Umbilical cord (tissue), 1 donor: ENCODE measurements at regions not wholly inside any gene's neighbourhood (a gene's known extent, or its start where the extent isn't known, plus 50 kb on each side); places are given as distances from the start of the nearest gene placed in this dataset.

Experiments
- DNase-seq: peaks from one replicate; pipeline ENCODE4 v3.0.0-alpha.2; 2015; ENCODE audit warnings: low spot score

DNA sequence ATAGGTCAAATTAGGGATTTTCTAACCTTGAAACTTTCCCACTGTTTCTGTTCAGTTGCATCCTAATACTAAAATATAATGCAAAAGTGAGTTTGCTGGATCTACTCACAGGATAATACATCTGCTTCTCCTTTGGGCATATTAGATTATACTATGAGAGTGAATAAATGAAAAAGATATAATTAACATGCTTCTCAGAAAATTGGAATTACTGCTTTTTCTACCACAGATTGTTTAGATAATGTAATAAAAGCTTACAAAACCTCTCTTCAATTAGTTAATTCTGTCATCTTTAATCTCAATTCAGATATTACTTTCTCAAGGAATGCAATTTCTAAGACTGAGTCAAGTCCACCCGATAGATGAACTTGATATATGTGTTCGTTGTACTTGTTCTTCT is 1077.2 kb upstream of the CDH2 start:
- DNase-seq: no peak

- no peak for DNase-seq
These were observed 1074.8 kb upstream of the CDH2 start for GRCh38 chr18:29251681-29252080.

DNA sequence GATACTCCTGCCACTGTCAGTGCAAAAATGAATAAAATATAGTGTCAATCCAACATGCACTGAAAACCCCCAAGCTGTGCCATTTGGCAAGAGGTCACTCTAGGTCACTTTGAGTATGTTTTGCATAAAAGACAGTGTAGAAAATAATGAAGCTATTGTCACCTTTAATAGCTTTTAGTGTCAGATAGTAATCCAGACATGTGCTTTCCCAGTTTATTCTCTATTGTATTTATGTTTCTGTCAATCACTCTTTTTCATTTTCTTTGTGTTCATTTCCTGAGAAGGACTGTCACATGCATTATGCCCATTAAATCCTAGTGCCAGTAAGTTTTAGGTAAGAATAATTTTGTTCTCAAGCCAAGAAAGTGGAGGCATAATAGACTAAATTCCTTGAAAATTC is 1073.9 kb upstream of the CDH2 start:
- DNase-seq: no peak

GRCh38 chr18:29250259-29250658 is 1073.3 kb upstream of the CDH2 start:
- no peak for DNase-seq

DNA sequence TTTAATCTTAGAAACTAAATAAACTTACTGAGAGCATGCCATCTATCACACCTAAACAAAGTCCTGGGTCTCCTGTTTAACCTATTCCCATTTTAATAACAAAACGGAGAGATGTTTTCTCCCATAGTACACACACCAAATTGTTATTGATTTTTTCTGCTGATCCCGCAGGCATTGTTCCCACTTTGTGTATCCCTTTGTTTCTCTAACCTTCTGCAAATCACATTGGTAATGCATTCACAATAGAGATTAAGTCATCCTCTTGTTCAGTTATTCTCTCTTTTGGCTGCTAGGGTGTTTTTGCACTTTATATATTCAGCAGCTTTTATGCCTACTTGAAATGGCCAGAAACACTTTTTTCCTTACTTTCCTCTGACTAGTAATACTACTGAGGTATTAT is 1071.9 kb upstream of the CDH2 start:
- DNase-seq: no peak

DNA sequence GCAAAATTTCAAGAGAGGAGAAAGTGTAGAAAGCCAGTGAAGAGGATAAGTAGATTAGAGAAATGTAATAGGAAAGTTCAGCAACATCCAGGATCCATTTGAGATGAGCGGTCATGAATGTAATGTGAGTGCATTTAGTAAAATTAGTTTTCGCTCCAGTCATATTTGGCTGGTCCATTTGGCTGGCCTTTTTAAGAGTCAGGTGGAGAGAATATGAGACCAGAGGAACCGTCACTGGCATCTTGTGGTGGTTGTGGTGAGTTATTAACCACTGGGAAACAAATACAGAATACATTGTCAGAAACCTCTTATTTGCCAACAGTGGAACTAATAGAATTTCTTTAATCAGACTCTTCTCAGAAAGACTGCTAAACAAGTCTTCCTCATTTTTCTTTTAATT is 1064.3 kb upstream of the CDH2 start:
- no peak for DNase-seq

- no peak for DNase-seq
These were observed 1057.8 kb upstream of the CDH2 start for GRCh38 chr18:29234751-29235150.

- DNase-seq: no peak
These were observed 1049.3 kb upstream of the CDH2 start for GRCh38 chr18:29226213-29226612.

DNA sequence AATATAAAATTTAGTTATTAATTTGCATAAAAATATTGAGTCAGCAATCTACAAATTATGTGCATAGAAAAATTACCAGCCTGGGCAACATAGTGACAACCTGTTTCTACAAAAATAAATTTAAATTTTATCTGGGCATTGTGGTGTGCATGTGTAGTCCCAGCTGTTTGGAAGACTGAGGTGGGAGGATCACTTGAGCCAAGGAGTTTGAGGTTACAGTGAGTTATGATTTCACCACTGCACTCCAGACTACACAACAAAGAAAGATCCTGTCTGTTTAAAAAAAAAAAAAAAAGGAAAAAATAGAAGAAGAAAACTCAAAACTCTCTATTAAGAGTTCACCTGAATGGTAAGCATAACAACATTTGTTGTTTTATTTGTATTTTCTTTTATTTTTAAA is 1048.4 kb upstream of the CDH2 start:
- DNase-seq: no peak

DNA sequence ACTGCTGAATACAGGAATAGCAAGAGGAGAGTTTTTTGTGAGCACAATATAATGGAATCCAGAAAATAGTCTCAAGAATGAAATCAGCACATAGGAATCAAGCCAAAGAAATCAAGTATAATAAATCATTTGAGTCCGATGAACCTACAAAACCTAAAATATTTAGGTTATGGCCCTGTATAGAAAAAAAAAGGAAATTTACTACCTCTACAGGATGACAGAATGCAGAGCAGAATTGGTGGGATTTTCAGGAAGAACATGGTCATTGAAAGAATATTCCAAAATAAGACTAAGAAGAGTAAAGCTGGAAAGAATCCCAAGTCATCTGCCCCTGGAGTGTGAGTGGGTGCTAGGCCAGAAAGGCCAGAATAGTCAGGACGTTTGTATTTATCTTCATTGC is 1041.2 kb upstream of the CDH2 start:
- no peak for DNase-seq

- DNase-seq: no peak
These were observed 1040.4 kb upstream of the CDH2 start for GRCh38 chr18:29217124-29217915.

- no peak for DNase-seq
These were observed 1021.9 kb upstream of the CDH2 start for GRCh38 chr18:29198834-29199233.

DNA sequence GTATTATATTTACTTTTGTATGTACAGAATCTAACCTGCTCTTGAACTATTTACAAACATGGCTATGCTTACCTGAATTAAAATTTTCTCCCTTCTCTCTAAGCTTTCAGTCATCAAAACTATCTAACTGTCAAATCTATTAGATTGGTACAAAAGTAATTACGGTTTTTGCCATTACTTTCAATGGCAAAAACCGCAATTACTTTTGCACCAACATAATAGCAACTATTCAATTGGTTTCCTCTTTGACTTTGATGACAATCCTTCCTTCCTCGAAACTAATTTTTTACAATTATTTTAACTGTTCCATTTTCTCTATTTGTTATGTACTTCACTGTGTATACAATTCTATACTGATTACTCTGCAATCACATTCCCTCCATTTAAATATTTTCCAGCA is 1019.4 kb upstream of the CDH2 start:
- no peak for DNase-seq

- no peak for DNase-seq
These were observed 1014.3 kb upstream of the CDH2 start for GRCh38 chr18:29191263-29191662.

DNA sequence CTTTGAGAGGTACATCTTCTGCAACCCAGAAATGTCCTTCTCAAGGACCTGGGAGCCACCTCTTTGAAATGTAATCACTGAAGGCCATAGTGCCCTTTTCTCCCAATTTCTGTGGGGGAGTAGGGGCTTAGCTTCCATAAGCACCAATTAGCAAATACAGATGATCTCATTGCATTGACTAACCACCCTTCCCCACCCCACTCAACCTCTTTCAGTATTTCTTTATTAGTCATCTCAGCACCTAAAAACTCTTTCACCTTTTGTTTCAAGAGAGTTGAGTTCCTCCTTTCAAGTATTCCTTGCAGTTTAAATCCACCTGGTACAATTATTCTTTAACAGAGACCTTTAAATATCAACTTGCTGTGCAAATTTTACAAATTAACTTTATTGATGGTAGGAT is 1011.8 kb upstream of the CDH2 start:
- no peak for DNase-seq

DNA sequence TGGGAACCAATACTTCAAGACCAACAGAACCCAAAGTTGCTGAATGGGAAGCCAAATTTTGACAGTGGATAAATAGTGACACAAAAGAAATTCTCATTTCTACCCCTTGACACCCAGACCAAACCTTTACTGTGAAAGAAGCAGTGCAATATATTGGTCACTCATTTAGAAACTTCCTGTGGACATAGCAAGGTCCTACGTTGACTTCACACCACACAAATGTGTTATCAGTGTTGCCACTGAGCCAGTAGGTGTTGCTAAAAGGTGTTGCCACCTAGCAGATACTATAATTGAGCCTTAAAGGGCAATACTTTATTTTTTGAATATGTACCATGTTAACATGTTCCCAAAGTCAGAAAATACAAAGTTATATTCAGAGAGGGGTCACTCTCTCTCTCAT is 1008.9 kb upstream of the CDH2 start:
- no peak for DNase-seq

GRCh38 chr18:29184654-29185053 is 1007.7 kb upstream of the CDH2 start:
- no peak for DNase-seq

DNA sequence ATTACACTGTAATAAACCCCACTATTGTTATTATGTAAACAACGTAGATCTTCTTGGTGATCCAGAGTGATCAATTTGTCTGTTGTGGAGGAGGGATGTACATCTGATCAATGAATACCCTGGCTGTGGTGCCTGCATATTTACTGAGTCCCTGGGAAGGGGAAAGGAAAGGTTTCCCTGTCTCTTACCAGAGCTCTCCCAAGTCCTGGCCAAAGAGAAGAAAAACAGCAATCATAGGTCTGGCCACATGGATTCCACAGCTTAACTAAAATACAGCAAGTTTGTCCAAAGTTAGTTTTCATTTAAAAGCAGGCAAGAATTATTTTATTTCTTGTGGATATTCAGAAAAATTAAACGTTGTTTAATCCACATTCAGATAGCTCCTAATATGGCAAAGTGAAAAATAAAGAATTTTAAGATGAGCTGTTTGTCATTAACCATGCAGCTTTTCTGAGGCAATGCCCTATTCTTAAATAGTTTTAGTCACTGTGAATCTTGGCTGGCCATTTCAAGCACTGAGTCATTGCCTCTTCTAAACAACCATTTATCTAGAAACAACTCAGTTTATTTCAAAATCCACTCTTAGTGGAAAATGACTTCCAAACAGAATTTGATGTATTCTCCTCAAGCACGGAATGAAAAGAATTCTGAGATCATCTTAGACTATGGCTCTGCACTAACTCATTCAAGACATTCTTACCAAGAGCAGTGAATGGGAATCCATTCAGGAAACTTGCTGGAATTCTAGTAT is 1004.4 kb upstream of the CDH2 start:
- peak; percentile 90 for DNase-seq

- DNase-seq: no peak
These were observed 999.8 kb upstream of the CDH2 start for GRCh38 chr18:29176681-29177080.

DNA sequence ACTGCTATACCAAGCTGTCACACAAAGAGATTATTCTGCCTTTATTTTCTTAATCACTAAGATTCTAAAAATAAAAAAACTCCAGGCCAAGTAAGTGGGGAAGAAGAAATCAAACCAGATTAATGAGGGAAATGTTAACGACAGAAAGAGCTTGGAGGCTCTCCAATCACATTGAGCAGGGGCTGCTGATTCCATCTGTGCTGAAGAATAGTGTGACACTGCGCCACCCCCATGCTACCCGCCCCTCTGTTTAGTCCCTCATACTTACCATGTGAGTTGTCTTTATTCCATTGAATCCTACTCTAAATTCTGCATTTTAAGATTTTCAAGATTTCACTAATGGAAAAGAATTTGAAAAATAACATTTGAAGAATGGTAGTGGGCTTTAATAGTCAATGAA is 998.0 kb upstream of the CDH2 start:
- no peak for DNase-seq

GRCh38 chr18:29172756-29173067 is 995.8 kb upstream of the CDH2 start:
- DNase-seq: no peak

GRCh38 chr18:29171892-29172755 is 995.2 kb upstream of the CDH2 start:
- DNase-seq: no peak

DNA sequence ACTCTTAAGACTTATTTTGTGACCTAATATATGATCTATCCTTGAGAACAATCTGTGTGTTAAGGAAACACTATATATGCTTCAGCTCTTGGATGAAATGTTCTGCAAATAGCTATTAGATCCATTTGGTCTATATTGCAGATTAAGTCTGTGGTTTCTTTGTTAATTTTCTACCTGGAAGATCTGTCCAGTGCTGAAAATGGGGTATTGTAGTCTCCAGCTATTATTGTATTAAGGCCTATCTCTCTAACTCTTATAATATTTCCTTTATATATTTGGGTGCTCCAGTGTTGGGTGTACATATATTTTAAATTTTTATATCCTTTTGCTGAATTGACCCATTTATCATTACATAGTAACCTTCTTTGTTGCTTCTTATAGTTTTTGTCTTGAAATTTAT is 992.7 kb upstream of the CDH2 start:
- DNase-seq: no peak
